Adipocyte (in vitro differentiated cells): ENCODE measurements at regions not wholly inside any gene's neighbourhood (a gene's known extent, or its start where the extent isn't known, plus 50 kb on each side); places are given as distances from the start of the nearest gene placed in this dataset.
"Not testable (repeated sequence)": the region's sequence is repeated elsewhere in the genome, so short reads cannot be mapped to it uniquely, and the experiment has no call there.

Experiments used
- DNase-seq: peaks from one replicate; pipeline ENCODE4 v3.0.0-alpha.2; 2015; ENCODE audit warnings: low read depth
- H3K27me3 ChIP-seq: replicated peaks from 2 replicates; pipeline ENCODE4 v1.7.0; 2013; ENCODE audit warnings: mild to moderate bottlenecking, low read length, moderate library complexity; ENCODE audit not compliant: control insufficient read depth, insufficient read depth
- H3K36me3 ChIP-seq: 2 replicates; pipeline ENCODE4 v1.7.0; 2013; ENCODE audit warnings: low read length, mild to moderate bottlenecking, moderate library complexity; ENCODE audit not compliant: control insufficient read depth, insufficient read depth, severe bottlenecking
- H3K4me1 ChIP-seq: 2 replicates; pipeline ENCODE4 v1.7.0; 2013; ENCODE audit warnings: mild to moderate bottlenecking, low read length, moderate library complexity; ENCODE audit not compliant: control insufficient read depth, insufficient read depth
- H3K4me3 ChIP-seq: 2 replicates; pipeline ENCODE4 v1.7.0; 2013; ENCODE audit warnings: mild to moderate bottlenecking, low read length, moderate library complexity
- H3K9ac ChIP-seq: 2 replicates; pipeline ENCODE4 v1.7.0; 2013; ENCODE audit warnings: mild to moderate bottlenecking, low read length, moderate library complexity
- H3K9me3 ChIP-seq: 2 replicates; pipeline ENCODE4 v1.7.0; 2013; ENCODE audit warnings: mild to moderate bottlenecking, low read length, moderate library complexity; ENCODE audit not compliant: control insufficient read depth

DNA sequence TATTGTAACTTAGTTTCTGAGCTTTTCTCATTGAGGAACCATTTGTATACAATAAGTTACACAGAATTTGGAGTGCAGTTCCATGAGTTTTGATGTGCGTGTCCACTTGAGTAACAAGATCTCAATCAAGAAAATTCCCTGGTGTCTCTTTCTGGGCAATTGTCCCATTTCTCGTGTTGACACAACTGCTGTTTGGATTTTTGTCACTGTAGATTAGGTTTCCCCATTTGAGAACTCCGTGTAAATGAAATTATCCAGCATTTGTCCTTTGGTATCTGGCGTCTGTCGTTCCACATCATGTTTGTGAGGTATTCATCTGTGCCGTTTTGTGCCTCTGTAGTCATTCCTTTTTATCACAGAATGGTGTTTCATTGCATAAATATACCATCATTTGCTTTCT lies 547.0 kb downstream of the TBC1D22A start:
- no peak for DNase-seq
- H3K4me1 ChIP-seq = peaks cover 12% of the 10 kb centered on the region
- no peaks in the 10 kb centered on the region for H3K36me3 ChIP-seq
- H3K27me3 ChIP-seq = peaks cover 12% of the 10 kb centered on the region
- H3K9me3 ChIP-seq = peaks cover 15% of the 10 kb centered on the region
- no peak overlapping the region for H3K9ac ChIP-seq
- H3K4me3 ChIP-seq = no peak overlapping the region

DNA sequence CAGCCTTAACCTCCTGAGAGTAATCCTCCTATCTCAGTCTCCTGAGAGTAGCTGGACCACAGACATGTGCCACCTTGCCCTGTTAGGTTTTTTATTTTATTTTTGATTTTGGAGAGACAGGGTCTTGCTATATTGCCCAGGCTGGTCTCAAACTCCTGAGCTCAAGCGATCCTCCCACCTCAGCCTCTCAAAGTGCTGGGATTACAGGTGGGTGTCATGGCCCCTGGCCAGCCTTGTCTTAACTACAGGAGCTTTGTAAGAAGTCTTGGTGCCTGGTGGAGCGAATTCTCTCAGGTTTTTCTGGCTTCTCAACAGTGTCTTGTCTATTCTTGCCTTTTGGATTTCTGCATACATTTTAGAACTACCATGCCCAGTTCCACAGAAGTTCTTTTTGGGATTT lies 546.4 kb downstream of the TBC1D22A start:
- H3K4me1 ChIP-seq = peaks cover 12% of the 10 kb centered on the region
- H3K36me3 ChIP-seq = no peaks in the 10 kb centered on the region
- H3K9me3 ChIP-seq = peaks cover 15% of the 10 kb centered on the region
- H3K4me3 ChIP-seq = no peak overlapping the region
- H3K27me3 ChIP-seq = peaks cover 12% of the 10 kb centered on the region
- H3K9ac ChIP-seq = no peak overlapping the region
- DNase-seq = no peak

DNA sequence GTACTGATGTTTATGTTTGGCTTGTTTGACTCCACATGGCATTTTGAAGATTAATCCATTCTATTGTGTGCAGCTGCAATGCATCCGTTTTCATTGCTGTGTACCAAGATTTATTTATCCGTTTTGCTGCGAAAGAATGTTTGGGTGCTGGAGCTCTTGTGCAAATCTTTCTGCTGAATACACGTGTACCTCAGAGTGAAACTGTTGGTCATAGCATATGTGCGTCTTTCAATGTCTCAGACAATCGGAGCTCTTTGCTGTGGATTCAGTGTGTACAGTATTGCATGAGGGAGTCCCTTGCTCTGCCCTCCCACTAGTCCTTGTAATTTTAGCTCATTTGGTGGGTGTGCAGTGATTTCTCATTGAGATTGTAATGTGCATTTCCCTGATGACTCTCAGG lies 545.4 kb downstream of the TBC1D22A start:
- peaks cover 13% of the 10 kb centered on the region for H3K9me3 ChIP-seq
- peaks cover 12% of the 10 kb centered on the region for H3K4me1 ChIP-seq
- H3K4me3 ChIP-seq = no peak overlapping the region
- peaks cover 15% of the 10 kb centered on the region for H3K27me3 ChIP-seq
- no peaks in the 10 kb centered on the region for H3K36me3 ChIP-seq
- peak; percentile 7 for DNase-seq
- no peak overlapping the region for H3K9ac ChIP-seq

DNA sequence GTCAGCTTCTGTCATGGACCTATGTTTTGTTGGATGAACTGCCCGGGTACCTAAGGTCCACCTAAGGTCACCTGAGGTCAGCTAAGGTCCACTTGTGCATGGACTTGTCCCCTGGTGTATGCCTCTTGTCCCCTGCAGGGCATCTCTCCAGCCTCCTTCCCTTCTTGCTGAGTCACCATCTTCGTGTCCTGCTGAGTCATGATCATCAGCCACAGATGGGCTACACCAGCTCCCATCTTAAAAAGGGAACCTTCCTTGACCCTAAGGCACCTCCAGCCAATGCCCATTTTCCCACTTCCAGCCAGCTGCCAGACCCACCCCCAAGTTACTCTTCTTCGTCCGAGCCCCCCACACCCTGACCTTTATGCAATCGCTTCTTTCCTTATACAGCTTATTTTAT lies 544.9 kb downstream of the TBC1D22A start:
- H3K9me3 ChIP-seq = peaks cover 8% of the 10 kb centered on the region

DNA sequence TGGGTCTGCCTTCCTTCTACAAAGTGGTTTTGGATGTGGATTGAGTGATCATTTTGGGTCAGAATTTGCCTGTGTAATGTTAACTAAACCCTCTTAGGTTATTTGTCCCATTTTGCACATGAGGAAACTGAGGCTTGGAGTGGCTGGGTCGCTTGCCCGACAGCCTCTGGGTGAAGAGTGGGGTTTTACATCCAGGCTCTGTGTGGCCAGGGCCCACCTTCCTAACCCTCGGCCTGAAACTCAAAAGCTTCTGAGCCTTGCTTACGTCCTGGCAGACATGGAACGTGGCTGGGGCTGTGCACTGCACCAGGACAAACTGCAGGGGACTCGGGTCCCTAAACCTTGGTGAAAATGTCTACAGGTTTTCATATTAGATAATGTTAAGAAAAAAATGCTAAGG lies 542.4 kb downstream of the TBC1D22A start:
- Histone ChIP-seq H3K4me1 (peaks cover 12% of the 10 kb centered on the region), H3K9me3 (no peaks in the 10 kb centered on the region), H3K9ac (no peak overlapping the region), H3K27me3 (peaks cover 27% of the 10 kb centered on the region), H3K4me3 (no peak overlapping the region), H3K36me3 (no peaks in the 10 kb centered on the region)
- DNase-seq = no peak

More for the DNA sequence above, 544.9 kb downstream of the TBC1D22A start:
- peak; percentile 24 for DNase-seq
- H3K27me3 ChIP-seq = peaks cover 15% of the 10 kb centered on the region
- H3K9ac ChIP-seq = no peak overlapping the region
- no peak overlapping the region for H3K4me3 ChIP-seq
- no peaks in the 10 kb centered on the region for H3K36me3 ChIP-seq
- peaks cover 12% of the 10 kb centered on the region for H3K4me1 ChIP-seq

DNA sequence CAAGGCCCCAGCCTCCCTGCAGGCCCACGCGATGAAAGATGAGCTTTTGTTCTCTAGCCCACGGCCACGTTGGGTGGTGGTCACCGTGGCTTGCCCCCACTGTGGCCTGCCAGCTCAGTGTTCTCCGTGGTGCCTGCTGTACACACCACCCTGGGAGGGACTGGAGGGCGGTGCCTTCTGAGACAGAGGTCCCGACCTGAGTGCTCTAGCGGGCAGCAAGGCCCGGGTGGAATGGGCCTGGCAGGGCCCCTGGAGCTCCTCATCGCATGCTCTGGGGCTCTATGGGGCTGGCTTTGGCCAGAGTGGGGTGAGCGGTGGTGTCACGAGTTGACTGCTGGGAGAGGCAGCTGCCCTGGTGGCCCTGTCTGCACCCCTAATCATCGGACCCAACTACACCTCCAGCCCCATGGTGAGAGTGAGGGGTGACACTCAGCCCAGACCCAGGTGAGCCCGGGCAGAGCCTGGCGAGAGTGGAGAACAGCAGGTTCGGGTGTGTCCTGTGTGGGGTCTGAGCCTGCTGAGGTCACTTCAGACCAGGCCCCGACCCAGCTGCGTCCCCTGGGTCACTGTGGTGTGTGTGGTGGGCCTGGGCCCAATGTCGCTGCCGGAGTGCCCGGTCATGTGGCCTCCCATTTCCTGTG lies 541.9 kb downstream of the TBC1D22A start:
- H3K9me3 ChIP-seq = no peaks in the 10 kb centered on the region
- no peak overlapping the region for H3K9ac ChIP-seq
- no peak for DNase-seq
- peaks cover 12% of the 10 kb centered on the region for H3K4me1 ChIP-seq
- H3K36me3 ChIP-seq = no peaks in the 10 kb centered on the region
- peaks cover 27% of the 10 kb centered on the region for H3K27me3 ChIP-seq
- no peak overlapping the region for H3K4me3 ChIP-seq

DNA sequence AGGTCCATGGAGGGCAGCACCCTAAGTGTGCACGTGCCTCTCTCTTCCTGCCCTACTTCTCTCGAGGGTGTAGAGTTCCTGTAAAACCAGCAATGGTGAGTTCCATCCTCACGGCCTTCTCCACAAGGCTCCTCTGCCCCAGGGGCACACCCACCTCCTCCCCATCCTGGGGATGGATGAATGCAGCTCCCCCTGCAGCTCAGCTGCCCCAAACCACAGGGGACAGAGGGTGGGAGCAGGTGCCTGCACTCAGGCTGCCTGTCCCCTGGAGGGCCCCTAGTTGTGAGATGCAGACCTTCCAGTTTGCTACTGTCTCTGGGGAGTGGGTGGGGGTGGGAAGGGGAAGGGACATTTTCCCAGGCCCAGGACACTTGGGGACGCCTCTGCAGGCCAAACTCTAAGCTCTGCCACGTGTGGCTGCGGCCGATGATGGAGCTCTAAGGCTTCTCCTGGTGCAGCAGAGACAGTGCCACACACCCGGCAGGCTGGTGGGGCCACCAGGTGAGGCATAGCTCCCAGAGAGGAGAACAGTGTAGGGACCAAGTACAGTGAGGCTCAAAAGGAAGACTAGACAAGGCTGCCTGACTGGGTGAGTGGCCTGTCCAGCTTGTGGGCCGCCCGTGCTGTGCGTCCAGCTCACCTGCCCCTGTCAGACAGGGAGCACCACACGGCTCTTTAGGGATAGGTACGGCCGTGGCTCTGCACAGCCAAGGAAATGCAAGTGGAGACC lies 540.9 kb downstream of the TBC1D22A start:
- no peak overlapping the region for H3K4me3 ChIP-seq
- peaks cover 8% of the 10 kb centered on the region for H3K4me1 ChIP-seq
- no peaks in the 10 kb centered on the region for H3K36me3 ChIP-seq
- no peaks in the 10 kb centered on the region for H3K9me3 ChIP-seq
- DNase-seq = no peak
- peaks cover 28% of the 10 kb centered on the region for H3K27me3 ChIP-seq
- no peak overlapping the region for H3K9ac ChIP-seq

DNA sequence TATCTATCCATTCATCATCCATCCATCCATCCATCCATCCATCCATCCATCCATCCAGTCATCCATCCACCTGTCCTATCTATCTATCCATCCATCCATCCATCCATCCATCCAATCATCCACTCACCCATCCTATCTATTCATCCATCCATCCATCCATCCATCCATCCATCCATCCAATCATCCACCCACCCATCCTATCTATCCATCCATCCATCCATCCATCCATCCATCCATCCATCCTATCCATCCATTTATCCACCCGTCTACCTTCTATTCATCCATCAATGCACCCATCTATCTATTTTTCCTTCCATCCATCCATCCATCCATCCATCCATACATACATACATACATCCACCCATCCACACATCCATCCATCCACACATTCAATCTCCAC lies 540.1 kb downstream of the TBC1D22A start:
- H3K9me3 ChIP-seq, H3K4me3 ChIP-seq, DNase-seq, H3K4me1 ChIP-seq, H3K9ac ChIP-seq, H3K36me3 ChIP-seq: not testable (repeated sequence)
- peaks cover 33% of the 10 kb centered on the region for H3K27me3 ChIP-seq

DNA sequence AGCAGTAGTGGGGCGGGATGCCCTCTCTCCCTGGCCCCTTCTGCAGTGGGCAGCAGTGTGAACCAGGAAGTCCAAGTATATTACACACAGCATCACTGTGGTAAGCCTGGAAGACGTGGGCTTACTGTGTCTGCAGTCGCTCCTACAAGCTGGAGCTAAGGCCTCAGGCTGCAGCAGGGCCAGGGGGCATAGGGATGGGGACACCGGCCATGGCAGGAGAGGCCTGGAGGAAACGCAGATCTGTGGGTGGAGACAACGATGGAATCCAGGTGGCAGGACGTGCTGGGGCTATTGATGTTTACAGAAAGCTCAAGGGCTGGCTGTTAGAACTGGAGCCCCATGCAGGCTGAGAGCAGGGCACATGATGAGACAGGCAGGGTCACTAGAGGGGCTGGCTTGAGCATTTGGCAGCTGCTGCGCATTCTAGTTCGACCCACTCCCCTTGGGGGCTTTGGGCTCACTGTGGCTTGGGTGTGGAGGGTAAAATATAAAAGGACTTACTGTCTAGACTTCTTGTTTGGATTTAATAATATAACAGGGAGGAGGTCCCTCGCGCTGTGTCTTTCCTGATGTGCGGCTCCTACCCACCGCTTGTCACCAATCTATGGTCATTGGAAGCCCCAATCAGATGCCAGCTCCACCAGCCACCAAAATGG lies 539.5 kb downstream of the TBC1D22A start:
- Histone ChIP-seq H3K27me3 (peaks cover 36% of the 10 kb centered on the region), H3K36me3 (no peaks in the 10 kb centered on the region), H3K9me3 (peaks cover 3% of the 10 kb centered on the region), H3K9ac (no peak overlapping the region), H3K4me1 (no peaks in the 10 kb centered on the region), H3K4me3 (no peak overlapping the region)
- DNase-seq = no peak

DNA sequence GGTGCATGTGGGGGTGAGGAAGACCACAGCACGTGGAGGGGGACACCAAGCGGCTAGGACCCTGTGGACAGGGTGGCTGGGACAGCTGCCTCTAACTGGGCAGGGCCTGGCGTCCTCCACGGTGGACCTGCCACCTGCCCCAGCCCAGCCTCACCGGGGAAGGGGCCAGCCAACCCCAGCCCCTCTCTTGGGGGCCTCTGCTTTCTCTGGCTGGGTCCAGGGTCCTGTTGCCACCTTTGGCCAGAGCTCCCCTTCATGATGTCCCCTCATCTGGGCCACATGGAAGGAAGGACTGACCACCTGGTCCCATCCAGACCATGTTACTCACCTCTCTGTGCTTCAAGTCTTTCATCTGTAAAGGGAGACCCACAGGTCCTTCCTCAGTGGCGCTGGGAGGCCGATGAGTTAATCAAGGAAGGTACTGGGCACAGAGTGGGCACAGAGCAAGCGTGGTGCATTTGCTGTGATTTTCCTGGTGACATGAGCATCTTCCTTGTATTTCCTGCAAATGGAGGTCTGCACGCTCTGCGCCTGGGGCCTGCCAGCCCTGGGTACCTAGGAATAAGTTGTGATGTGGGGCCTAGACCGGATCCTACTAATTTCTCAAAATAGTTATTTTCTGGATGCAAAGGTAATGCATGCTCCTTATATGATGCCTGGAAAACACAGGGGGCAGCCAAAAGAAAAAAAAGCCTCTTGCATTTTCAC lies 538.4 kb downstream of the TBC1D22A start:
- Histone ChIP-seq H3K9ac (no peak overlapping the region), H3K36me3 (no peaks in the 10 kb centered on the region), H3K4me3 (no peak overlapping the region), H3K27me3 (peaks cover 40% of the 10 kb centered on the region), H3K4me1 (peaks cover 7% of the 10 kb centered on the region), H3K9me3 (peaks cover 3% of the 10 kb centered on the region)
- no peak for DNase-seq
